NCI-H510A treated with DMSO at 0.1 percent for 48 hours (cell line): ENCODE measurements at regions not wholly inside any gene's neighbourhood (a gene's known extent, or its start where the extent isn't known, plus 50 kb on each side); places are given as distances from the start of the nearest gene placed in this dataset.

Source experiments
- DNase-seq: peaks from one replicate; lab custom pipeline; 2025; lab: John Stamatoyannopoulos, UW

DNA sequence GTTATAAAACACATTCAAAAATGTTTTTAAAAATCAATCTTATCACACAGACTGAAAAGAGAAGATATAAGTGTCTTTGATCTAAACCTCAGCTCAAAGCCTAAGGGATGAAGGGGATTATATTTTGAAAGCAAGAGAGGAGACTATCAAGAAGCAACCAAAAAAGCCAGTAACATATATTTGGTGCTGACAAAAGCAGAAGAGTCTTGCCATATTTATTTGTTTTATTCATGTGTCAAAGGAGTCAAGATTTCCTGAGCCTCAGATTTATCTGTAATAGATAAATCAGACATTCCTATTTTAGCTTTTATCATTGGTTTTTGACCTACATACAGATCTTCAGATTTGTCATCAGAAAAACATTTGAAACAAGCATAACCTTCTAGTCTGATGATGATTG lies 798.6 kb upstream of the PCDH9 start:
- no peak for DNase-seq

GRCh38 chr13:68027306-68027705 lies 797.2 kb upstream of the PCDH9 start:
- no peak for DNase-seq

DNA sequence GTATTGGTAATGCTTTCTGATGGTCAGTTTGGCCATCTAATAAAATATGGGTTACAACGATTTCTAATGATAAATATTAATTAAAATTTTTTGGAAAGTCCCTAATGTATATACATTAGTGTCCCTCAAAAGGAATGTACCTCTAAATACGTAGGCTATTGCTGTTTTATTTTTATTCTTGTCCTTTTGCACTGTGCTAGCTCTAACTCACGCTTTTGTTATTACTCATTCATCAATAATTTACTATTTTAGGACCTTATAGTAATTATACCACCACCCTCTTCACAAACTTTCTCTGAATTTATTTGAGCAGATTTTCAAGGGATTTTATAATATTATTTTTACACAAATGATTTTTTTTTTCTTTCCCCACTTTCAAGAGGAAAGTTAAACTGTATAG lies 795.9 kb upstream of the PCDH9 start:
- DNase-seq = no peak

DNA sequence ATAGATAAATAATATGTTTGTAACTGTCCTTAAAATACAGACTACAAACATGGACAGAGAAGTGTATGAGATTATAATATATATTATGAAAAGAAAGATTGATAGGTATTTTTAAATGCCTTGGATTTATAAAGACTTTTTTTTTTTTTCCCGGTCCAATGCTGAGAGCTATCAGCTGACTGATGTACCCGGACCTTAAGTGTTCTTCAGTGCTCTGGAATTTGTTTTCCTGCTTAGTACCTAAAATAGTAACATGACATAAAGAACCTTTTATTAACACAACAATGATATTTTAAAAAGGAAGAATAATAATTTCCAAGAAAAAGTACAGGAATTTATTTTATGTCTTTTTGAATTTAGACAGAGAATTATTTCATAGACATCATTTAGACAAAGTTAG lies 795.5 kb upstream of the PCDH9 start:
- DNase-seq = no peak

GRCh38 chr13:68023838-68024581 lies 793.9 kb upstream of the PCDH9 start:
- no peak for DNase-seq

GRCh38 chr13:68019901-68020300 lies 789.8 kb upstream of the PCDH9 start:
- DNase-seq = no peak

DNA sequence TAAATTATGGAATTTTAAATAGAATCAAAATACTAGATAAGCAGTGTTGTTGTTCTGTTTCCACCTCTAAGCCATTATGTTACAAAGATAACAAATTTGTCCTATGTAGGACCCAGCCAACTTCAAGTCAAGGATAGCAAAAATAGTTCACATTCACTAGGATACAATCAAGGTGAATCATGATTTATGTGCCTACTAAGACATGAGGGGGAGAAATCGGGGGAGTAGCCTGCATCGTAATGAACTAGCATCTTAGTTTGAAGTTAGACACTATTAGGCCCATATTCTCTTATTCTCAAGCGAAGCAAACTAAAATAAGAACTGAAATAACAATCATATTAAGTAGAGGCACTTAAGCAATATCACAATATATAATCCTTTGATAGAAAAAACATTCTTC lies 779.4 kb upstream of the PCDH9 start:
- no peak for DNase-seq

GRCh38 chr13:68007576-68007975 lies 777.4 kb upstream of the PCDH9 start:
- no peak for DNase-seq

DNA sequence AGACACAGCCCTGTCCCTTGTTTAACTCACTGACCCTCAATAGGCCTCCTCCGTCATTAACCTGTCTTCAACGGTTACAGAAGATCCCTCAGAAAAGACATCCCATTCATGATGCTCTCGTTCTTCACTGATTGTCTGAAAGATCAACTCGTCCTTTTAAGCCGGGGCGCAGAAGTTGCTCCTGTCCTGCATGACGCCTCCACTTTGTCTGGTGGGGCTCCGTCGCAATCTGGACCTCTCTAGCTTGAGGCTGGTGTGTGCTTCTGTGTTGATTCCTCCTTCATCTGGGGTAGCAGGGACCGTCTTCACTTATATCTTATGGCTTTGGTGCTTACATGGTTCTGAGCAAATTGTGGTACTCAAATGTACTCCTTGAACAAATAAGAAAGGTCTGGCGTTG lies 766.0 kb upstream of the PCDH9 start:
- DNase-seq = no peak

GRCh38 chr13:67990868-67991267 lies 760.7 kb upstream of the PCDH9 start:
- no peak for DNase-seq

DNA sequence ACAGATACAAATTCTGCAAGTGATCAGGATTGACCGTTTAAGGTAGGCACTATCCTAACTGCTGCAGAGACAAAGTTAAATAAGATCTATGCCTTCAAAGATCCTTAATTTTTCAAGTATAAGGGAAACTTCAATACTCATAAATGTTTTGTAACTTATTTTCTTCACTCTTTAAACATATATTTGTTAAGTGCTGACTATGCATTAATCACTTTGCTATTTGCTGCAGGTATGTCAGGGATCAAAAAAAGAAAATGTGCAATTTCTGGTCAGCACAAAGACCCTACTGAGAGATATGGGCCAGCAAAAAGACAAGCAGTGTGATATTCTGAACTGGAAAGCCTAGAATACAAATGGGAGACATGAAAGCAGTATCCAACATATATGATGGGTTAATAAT lies 756.1 kb upstream of the PCDH9 start:
- no peak for DNase-seq

DNA sequence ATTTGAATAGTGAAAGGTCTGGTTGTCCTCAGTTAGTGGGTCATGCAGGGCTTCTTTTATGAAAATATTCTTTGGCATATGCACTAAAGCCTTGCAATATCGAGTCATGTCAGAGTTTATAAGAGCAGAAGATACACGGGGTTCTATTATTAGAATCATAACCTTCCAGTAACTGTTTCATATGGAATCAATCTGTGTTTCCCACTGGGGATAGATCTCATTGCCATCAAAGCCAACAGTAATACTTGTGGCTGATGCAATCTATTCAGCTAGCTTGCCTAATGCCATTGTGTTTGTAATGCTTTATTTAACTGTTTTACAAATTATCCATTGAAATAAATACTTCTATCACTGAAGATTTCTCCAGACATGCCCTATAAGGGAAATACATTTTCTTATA lies 746.9 kb upstream of the PCDH9 start:
- DNase-seq = no peak

GRCh38 chr13:67971291-67971690 lies 741.2 kb upstream of the PCDH9 start:
- DNase-seq = no peak

GRCh38 chr13:67967031-67967430 lies 736.9 kb upstream of the PCDH9 start:
- no peak for DNase-seq

DNA sequence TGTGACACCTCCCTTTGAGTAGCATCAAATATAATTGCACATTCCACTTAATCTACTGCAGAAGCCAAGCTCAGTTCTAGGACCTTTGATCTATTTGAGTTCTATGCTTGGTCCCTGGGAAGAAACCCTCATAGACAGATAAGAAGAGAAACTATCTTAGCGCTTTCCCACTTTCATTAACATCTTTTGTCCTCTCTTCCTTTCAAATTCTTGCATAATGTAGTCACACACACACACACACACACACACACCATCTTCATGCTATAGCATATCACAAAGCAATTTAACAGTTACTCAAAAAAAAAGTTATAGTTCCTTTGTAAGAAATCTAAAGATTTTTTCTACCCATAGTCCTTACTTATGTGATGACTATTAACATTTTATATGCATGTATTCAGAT lies 735.9 kb upstream of the PCDH9 start:
- DNase-seq = no peak

GRCh38 chr13:67964986-67965385 lies 734.9 kb upstream of the PCDH9 start:
- DNase-seq = no peak

- no peak for DNase-seq
Observed at GRCh38 chr13:67964091-67964490, 734.0 kb upstream of the PCDH9 start.

DNA sequence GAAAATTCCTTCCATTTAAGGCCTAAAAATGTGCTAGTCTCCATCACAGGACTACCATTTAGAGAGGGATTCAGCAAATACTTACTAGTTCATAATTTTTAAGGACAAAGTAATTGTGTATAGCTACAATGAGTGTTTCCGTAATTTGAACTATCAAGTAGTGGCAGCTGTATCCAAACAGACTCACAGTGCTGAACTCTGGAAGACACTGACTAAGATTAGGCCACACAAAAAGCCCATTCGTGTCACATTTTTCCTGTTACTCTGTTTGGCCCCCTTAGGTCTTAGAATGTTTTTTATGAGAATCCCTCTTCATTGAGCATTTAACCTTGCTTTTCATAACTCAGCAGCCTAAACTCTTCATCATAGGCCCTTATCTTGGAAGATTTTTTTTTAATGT lies 731.2 kb upstream of the PCDH9 start:
- no peak for DNase-seq

GRCh38 chr13:67951431-67951830 lies 721.3 kb upstream of the PCDH9 start:
- DNase-seq = no peak

DNA sequence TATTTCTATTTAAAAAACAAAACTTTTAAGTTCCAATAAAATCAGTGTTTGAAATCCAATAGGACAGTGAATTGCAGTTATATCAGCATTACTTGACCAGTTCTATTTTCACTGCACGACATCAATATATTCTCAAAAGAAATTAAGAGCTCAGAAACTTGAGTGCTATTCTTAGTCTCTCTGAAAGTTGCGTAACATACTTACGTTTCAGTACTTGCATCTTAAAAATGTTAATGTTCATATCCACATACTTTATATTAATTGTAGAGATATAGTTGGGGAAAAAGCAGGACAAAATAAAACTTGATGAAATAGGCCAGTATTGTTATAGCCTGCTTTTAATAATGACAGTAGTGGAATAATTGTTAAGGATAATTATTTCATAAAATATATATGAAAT lies 720.5 kb upstream of the PCDH9 start:
- DNase-seq = no peak

DNA sequence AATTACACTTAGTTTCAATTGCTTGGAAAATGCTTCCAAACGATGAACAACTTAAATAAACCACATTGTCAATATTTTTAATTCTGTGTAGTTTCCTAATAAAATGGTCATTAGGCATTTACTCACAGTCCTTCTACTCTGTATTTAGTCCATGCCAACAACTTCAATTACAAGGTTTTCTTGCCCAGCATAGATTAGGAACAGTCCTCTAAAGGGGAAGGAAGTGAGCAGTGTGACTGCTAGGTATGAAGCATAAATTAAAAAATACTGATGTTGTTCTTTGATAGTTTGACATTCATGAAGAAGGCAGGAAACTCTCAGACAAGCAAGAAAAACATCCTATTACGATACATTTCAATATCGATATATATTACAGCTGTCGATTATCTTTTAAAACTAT lies 716.0 kb upstream of the PCDH9 start:
- DNase-seq = no peak

- no peak for DNase-seq
Observed at GRCh38 chr13:67943116-67943515, 713.0 kb upstream of the PCDH9 start.

GRCh38 chr13:67935626-67936025 lies 705.5 kb upstream of the PCDH9 start:
- no peak for DNase-seq

DNA sequence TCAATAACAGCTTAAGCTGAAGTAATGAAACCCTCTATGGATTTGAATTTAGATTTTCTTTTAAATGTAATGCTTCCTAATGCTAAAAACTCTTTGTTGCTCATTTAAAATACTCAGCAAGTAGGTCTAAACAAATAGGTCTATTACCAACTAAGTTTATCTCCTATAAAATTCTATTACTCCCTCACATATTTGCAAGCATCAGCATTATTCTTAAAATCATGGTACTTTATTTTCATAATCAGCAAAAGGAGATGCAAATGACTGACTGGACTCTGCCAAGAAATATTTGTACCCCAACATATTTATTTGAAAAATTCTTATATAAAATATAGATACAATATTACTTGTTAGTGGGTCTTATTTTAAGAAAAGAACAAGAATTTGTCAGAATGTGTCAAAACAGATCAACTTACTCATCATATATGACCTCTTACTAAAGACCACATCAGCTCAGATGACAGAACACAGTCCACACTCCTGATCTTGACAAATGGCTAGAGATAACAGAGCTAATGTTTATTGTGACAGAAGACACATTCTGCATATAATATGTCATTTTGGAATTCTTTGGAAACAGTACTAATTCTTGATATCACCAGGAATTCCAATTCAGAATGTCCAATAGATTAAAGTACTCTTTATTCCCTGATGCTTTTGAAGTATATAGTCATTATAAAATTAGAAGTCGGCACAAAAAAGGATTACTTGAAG lies 704.6 kb upstream of the PCDH9 start:
- DNase-seq = no peak
